ENCODE measurements at regions not wholly inside any gene's neighbourhood (a gene's known extent, or its start where the extent isn't known, plus 50 kb on each side); places are given as distances from the start of the nearest gene placed in this dataset.

- no peak for DNase-seq (ENCODE audit: low read depth, low spot score)
Observed at GRCh38 chr5:3948838-3949237, 353.2 kb downstream of the IRX1 start.

- DNase-seq (ENCODE audit: low read depth, low spot score), result no peak
Observed at GRCh38 chr5:3954199-3954598, 358.6 kb downstream of the IRX1 start.

GRCh38 chr5:3954633-3955032, 359.0 kb downstream of the IRX1 start:
- DNase-seq (ENCODE audit: low read depth, low spot score), result no peak

- no peak for DNase-seq (ENCODE audit: low read depth, low spot score)
Observed at GRCh38 chr5:3957658-3958057, 362.0 kb downstream of the IRX1 start.

GRCh38 chr5:3958389-3958788, 362.8 kb downstream of the IRX1 start:
- no peak for DNase-seq (ENCODE audit: low read depth, low spot score)

- DNase-seq (ENCODE audit: low read depth, low spot score), result no peak
Observed at GRCh38 chr5:3962113-3962512, 366.5 kb downstream of the IRX1 start.

GRCh38 chr5:3963652-3964051, 368.0 kb downstream of the IRX1 start:
- no peak for DNase-seq (ENCODE audit: low read depth, low spot score)

GRCh38 chr5:3980156-3980555, 384.5 kb downstream of the IRX1 start:
- DNase-seq (ENCODE audit: low read depth, low spot score), result no peak

GRCh38 chr5:3987867-3988266, 392.2 kb downstream of the IRX1 start:
- no peak for DNase-seq (ENCODE audit: low read depth, low spot score)

GRCh38 chr5:3993856-3994473, 398.3 kb downstream of the IRX1 start:
- DNase-seq (ENCODE audit: low read depth, low spot score), result no peak

GRCh38 chr5:3994628-3995027, 399.0 kb downstream of the IRX1 start:
- DNase-seq (ENCODE audit: low read depth, low spot score), result no peak

GRCh38 chr5:3995954-3996619, 400.5 kb downstream of the IRX1 start:
- DNase-seq (ENCODE audit: low read depth, low spot score), result no peak

- DNase-seq (ENCODE audit: low read depth, low spot score), result no peak
Observed at GRCh38 chr5:3996707-3997336, 401.2 kb downstream of the IRX1 start.

GRCh38 chr5:3997670-3998069, 402.0 kb downstream of the IRX1 start:
- no peak for DNase-seq (ENCODE audit: low read depth, low spot score)

GRCh38 chr5:3999929-4000328, 404.3 kb downstream of the IRX1 start:
- no peak for DNase-seq (ENCODE audit: low read depth, low spot score)

GRCh38 chr5:4001004-4001403, 405.4 kb downstream of the IRX1 start:
- DNase-seq (ENCODE audit: low read depth, low spot score), result no peak

GRCh38 chr5:4001758-4002533, 406.3 kb downstream of the IRX1 start:
- DNase-seq (ENCODE audit: low read depth, low spot score), result no peak

GRCh38 chr5:4005335-4005734, 409.7 kb downstream of the IRX1 start:
- no peak for DNase-seq (ENCODE audit: low read depth, low spot score)

GRCh38 chr5:4007001-4007400, 411.4 kb downstream of the IRX1 start:
- DNase-seq (ENCODE audit: low read depth, low spot score), result no peak

- DNase-seq (ENCODE audit: low read depth, low spot score), result no peak
Observed at GRCh38 chr5:4011943-4012342, 416.3 kb downstream of the IRX1 start.

GRCh38 chr5:4013106-4013898, 417.7 kb downstream of the IRX1 start:
- DNase-seq (ENCODE audit: low read depth, low spot score), result no peak

- DNase-seq (ENCODE audit: low read depth, low spot score), result no peak
Observed at GRCh38 chr5:4015709-4016108, 420.1 kb downstream of the IRX1 start.

Data from iPS DF 19.7 (cell line).